Neural cell (in vitro differentiated cells): ENCODE measurements at regions not wholly inside any gene's neighbourhood (a gene's known extent, or its start where the extent isn't known, plus 50 kb on each side); places are given as distances from the start of the nearest gene placed in this dataset.

ENCODE experiments used
- H2AFZ ChIP-seq: fragments of 200-600, 300-800 bp; sonication (generic), shearing (Covaris generic); 2 replicates; pipeline ENCODE4 v1.6.0; 2014; ENCODE audit warnings: low read depth, mild to moderate bottlenecking, antibody characterized with exemption, low read length, moderate library complexity
- H3F3A ChIP-seq: fragments of 200-600 bp; shearing (Covaris generic); 2 replicates; pipeline ENCODE4 v1.6.1; 2016; ENCODE audit warnings: mild to moderate bottlenecking, moderate library complexity, mixed read lengths, antibody characterized with exemption, low read length; ENCODE audit not compliant: insufficient read depth, poor library complexity, severe bottlenecking
- H3K27ac ChIP-seq: fragments of 200-600, 300-800 bp; sonication (generic), shearing (Covaris generic); 2 replicates; pipeline ENCODE4 v1.5.1; 2014; ENCODE audit warnings: mild to moderate bottlenecking, low read length, moderate library complexity
- H3K27me3 ChIP-seq: fragments of 300-800, 200-600 bp; sonication (generic), shearing (Covaris generic); 2 replicates; pipeline ENCODE4 v1.6.0; 2014; ENCODE audit warnings: mild to moderate bottlenecking, low read depth, low read length, moderate library complexity; ENCODE audit not compliant: insufficient read depth
- H3K36me3 ChIP-seq: fragments of 300-800, 200-600 bp; sonication (generic), shearing (Covaris generic); 2 replicates; pipeline ENCODE4 v1.5.1; 2014; ENCODE audit warnings: mild to moderate bottlenecking, antibody characterized with exemption, low read length, moderate library complexity; ENCODE audit not compliant: insufficient read depth
- H3K4me2 ChIP-seq: fragments of 300-800, 200-600 bp; sonication (generic), shearing (Covaris generic); 2 replicates; pipeline ENCODE4 v1.6.0; 2014; ENCODE audit warnings: mild to moderate bottlenecking, low read length
- H3K4me3 ChIP-seq: fragments of 300-800, 200-600 bp; sonication (generic), shearing (Covaris generic); 2 replicates; pipeline ENCODE4 v1.5.1; 2014; ENCODE audit warnings: mild to moderate bottlenecking, low read length, moderate library complexity
- H3K79me2 ChIP-seq: fragments of 200-600 bp; shearing (Covaris generic); replicated peaks from 2 replicates; pipeline ENCODE4 v1.6.0; 2014; ENCODE audit warnings: mild to moderate bottlenecking, low read length, moderate library complexity; ENCODE audit not compliant: insufficient read depth
- H3K9ac ChIP-seq: fragments of 300-800, 200-600 bp; sonication (generic), shearing (Covaris generic); 2 replicates; pipeline ENCODE4 v1.6.1; 2016; ENCODE audit warnings: mild to moderate bottlenecking, low read length, mixed read lengths
- H3K9me2 ChIP-seq: fragments of 200-600 bp; shearing (Covaris generic); 2 replicates; pipeline ENCODE4 v1.6.1; 2016; ENCODE audit warnings: mild to moderate bottlenecking, low read length, mixed read lengths; ENCODE audit not compliant: insufficient read depth
- H3K9me3 ChIP-seq: fragments of 200-600, 300-800 bp; sonication (generic), shearing (Covaris generic); 2 replicates; pipeline ENCODE4 v1.6.1; 2016; ENCODE audit warnings: mild to moderate bottlenecking, mixed run types, low read length, moderate library complexity, mixed read lengths
- H4K20me1 ChIP-seq: fragments of 200-600 bp; shearing (Covaris generic); 2 replicates; pipeline ENCODE4 v1.6.1; 2016; ENCODE audit warnings: mild to moderate bottlenecking, mixed run types; ENCODE audit not compliant: insufficient read depth
- CTCF ChIP-seq: fragments of 450-650 bp; IDR thresholded peaks from 2 replicates; pipeline ENCODE4 v1.5.1; 2014; ENCODE audit warnings: antibody characterized with exemption, mild to moderate bottlenecking, moderate library complexity; ENCODE audit not compliant: poor library complexity, severe bottlenecking
- EP300 ChIP-seq: fragments of 450-650 bp; conservative IDR thresholded peaks from 2 replicates; pipeline ENCODE4 v1.6.1; 2014; ENCODE audit warnings: antibody characterized with exemption, mild to moderate bottlenecking, moderate library complexity; ENCODE audit not compliant: poor library complexity, severe bottlenecking
- EZH2 ChIP-seq: fragments of 200-600, 300-800 bp; shearing (Covaris generic), sonication (generic); IDR thresholded peaks from 2 replicates; pipeline ENCODE4 v1.6.1; 2014; ENCODE audit warnings: antibody characterized with exemption, low read length, borderline replicate concordance, mild to moderate bottlenecking; ENCODE audit not compliant: insufficient read depth, poor library complexity, severe bottlenecking
- MXI1 ChIP-seq: fragments of 450-650 bp; conservative IDR thresholded peaks from 2 replicates; pipeline ENCODE4 v1.6.1; 2014; ENCODE audit warnings: antibody characterized with exemption, mild to moderate bottlenecking; ENCODE audit not compliant: poor library complexity, severe bottlenecking
- POLR2AphosphoS5 ChIP-seq: IDR thresholded peaks from 2 replicates; pipeline ENCODE4 v1.6.1; 2012
- RAD21 ChIP-seq: fragments of 450-650 bp; conservative IDR thresholded peaks from 2 replicates; pipeline ENCODE4 v1.6.1; 2014; ENCODE audit warnings: antibody characterized with exemption, mild to moderate bottlenecking, moderate library complexity
- SMC3 ChIP-seq: fragments of 450-650 bp; conservative IDR thresholded peaks from 2 replicates; pipeline ENCODE4 v1.6.1; 2014; ENCODE audit warnings: antibody characterized with exemption, mild to moderate bottlenecking, moderate library complexity; ENCODE audit not compliant: poor library complexity
- TAF1 ChIP-seq: IDR thresholded peaks from 2 replicates; pipeline ENCODE4 v1.6.1; 2012; ENCODE audit warnings: low read depth
- TF ChIP-seq, protein P1 (sequence below): IDR thresholded peaks from 2 replicates; pipeline ENCODE4 v1.6.1; 2012; ENCODE audit warnings: borderline replicate concordance

DNA sequence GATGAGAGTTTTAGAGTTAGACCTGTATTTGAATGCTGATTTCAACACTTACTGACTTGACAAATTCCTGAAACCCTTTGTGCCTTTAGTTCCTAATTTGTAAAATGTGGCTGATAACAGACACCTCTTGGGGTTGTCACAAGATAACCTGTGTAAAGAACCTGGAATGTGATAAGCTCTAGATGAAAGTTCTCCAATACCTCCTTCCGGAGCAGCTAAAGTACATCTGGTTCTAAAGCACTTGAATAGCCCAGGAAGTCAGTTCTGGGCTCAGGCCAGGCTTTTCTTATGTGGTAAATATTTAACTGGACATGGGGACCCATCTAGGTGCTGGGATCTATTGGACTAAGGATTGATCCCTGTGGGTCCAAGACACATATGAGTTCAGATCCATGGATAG lies 310.8 kb upstream of the ADAMTSL1 start:
- H3K9me2 ChIP-seq, result no peaks in the 10 kb centered on the region
- H3K4me3 ChIP-seq, result no peak overlapping the region
- TF ChIP-seq MXI1 (no peak), SMC3 (no peak), RAD21 (no peak), TAF1 (no peak), EP300 (no peak), CTCF (no peak), POLR2AphosphoS5 (no peak), EZH2 (no peak)
- TF ChIP-seq, protein P1, sequence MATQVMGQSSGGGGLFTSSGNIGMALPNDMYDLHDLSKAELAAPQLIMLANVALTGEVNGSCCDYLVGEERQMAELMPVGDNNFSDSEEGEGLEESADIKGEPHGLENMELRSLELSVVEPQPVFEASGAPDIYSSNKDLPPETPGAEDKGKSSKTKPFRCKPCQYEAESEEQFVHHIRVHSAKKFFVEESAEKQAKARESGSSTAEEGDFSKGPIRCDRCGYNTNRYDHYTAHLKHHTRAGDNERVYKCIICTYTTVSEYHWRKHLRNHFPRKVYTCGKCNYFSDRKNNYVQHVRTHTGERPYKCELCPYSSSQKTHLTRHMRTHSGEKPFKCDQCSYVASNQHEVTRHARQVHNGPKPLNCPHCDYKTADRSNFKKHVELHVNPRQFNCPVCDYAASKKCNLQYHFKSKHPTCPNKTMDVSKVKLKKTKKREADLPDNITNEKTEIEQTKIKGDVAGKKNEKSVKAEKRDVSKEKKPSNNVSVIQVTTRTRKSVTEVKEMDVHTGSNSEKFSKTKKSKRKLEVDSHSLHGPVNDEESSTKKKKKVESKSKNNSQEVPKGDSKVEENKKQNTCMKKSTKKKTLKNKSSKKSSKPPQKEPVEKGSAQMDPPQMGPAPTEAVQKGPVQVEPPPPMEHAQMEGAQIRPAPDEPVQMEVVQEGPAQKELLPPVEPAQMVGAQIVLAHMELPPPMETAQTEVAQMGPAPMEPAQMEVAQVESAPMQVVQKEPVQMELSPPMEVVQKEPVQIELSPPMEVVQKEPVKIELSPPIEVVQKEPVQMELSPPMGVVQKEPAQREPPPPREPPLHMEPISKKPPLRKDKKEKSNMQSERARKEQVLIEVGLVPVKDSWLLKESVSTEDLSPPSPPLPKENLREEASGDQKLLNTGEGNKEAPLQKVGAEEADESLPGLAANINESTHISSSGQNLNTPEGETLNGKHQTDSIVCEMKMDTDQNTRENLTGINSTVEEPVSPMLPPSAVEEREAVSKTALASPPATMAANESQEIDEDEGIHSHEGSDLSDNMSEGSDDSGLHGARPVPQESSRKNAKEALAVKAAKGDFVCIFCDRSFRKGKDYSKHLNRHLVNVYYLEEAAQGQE, result no peak
- no peak overlapping the region for H3K9ac ChIP-seq
- H3K79me2 ChIP-seq, result no peaks in the 10 kb centered on the region
- H3K27me3 ChIP-seq, result no peaks in the 10 kb centered on the region
- no peaks in the 10 kb centered on the region for H3K36me3 ChIP-seq
- H3K27ac ChIP-seq, result no peak overlapping the region
- no peak overlapping the region for H3K4me2 ChIP-seq
- no peaks in the 10 kb centered on the region for H3K9me3 ChIP-seq
- no peak overlapping the region for H2AFZ ChIP-seq
- no peaks in the 10 kb centered on the region for H4K20me1 ChIP-seq
- H3F3A ChIP-seq, result no peaks in the 10 kb centered on the region

GRCh38 chr9:18167733-18168132 lies 306.2 kb upstream of the ADAMTSL1 start:
- H2AFZ ChIP-seq, result no peak overlapping the region
- H3K4me2 ChIP-seq, result no peak overlapping the region
- TF ChIP-seq POLR2AphosphoS5 (no peak), MXI1 (no peak), EP300 (no peak), SMC3 (no peak), CTCF (no peak), RAD21 (no peak), TAF1 (no peak), EZH2 (no peak)
- TF ChIP-seq, protein P1, result no peak
- no peaks in the 10 kb centered on the region for H3K36me3 ChIP-seq
- H3K9me3 ChIP-seq, result no peaks in the 10 kb centered on the region
- H3K27ac ChIP-seq, result no peak overlapping the region
- H3K79me2 ChIP-seq, result no peaks in the 10 kb centered on the region
- no peak overlapping the region for H3K9ac ChIP-seq
- H3K27me3 ChIP-seq, result no peaks in the 10 kb centered on the region
- H3F3A ChIP-seq, result no peaks in the 10 kb centered on the region
- H4K20me1 ChIP-seq, result no peaks in the 10 kb centered on the region
- no peak overlapping the region for H3K4me3 ChIP-seq
- no peaks in the 10 kb centered on the region for H3K9me2 ChIP-seq
